Sciatic nerve (tissue), 2 donors: ENCODE measurements at regions not wholly inside any gene's neighbourhood (a gene's known extent, or its start where the extent isn't known, plus 50 kb on each side); places are given as distances from the start of the nearest gene placed in this dataset.
"Not testable (repeated sequence)": the region's sequence is repeated elsewhere in the genome, so short reads cannot be mapped to it uniquely, and the experiment has no call there.

ENCODE experiments used
- ATAC-seq: fragments of 200-7000 bp; cut with Tn5 transposase; one replicate; pipeline ENCODE4 v1.9.1; 2020; ENCODE audit warnings: mild to moderate bottlenecking, moderate library complexity
- DNase-seq: peaks from one replicate; pipeline ENCODE4 v3.0.0-alpha.2; 2020; ENCODE audit warnings: low spot score
- intact Hi-C: fragments of 100-400 bp; cut with DNase I; formaldehyde crosslinking; loops from one replicate; pipeline ENCODE4 v1.14.2; 2022
- donor health status: DM: no; HTN: no; CAD: no.
- donor health status: DM: no; HTN: no; CAD: no.

DNA sequence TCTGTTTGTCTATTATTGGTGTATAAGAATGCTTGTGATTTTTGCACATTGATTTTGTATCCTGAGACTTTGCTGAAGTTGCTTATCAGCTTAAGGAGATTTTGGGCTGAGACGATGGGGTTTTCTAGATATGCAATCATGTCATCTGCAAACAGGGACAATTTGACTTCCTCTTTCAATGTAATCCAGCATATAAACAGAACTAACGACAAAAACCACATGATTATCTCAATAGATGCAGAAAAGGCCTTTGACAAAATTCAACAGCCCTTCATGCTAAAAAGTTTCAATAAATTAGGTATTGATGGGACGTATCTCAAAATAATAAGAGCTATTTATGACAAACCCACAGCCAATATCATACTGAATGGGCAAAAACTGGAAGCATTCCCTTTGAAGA is 399.0 kb upstream of the MAN1A1 start:
- intact Hi-C loops, DNase-seq, ATAC-seq: not testable (repeated sequence)

DNA sequence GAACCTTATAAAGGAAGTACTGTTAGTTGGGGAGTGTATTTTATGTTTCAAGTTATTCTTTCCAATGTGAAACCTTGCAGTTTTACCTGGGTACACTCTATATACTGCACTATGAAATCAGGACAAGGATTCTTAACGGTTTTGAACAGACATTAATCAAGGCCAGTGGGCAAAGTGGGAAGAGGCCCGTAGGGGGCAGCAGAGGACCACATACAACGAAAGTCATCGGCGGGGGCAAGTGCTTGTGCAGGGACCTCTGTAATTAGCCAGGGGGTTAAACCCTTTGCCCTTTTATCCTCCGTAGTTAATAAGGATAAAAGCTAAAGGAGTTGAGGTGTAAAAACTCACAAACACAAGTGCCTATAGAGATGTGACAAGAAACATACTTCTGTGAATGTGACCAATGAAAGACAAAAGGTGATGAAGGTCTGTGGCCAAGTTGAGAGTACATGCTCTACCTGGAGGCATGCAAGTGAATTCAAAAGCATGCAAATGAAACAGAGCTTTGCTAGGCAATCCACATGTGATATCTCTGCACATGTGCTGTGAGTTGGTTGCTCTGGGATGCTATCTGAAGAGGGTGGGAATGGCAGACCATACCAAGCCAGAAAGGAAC is 392.7 kb upstream of the MAN1A1 start:
- peak; percentile 81 for DNase-seq
- intact Hi-C loops, result no loop called here
- ATAC-seq, result peak; percentile 65

DNA sequence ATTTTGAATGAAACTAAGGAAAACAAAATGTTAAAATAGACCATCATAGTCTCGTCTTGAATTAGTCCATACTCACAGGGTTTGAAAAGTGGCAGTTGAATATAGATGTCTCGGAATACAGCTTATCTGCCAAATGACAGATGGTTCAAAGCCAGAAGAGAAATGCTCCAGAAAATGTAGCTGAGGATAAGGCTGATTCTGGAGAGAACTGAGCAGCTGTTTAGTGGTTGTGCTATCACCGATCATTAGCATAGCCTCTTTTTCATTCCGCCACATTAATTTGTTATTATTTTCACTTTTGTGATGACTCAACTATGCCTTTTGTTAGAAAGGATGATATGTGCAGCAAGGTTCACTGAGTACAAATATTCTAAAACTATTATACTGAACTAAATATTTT is 390.2 kb upstream of the MAN1A1 start:
- DNase-seq (no peak), ATAC-seq (no peak)
- intact Hi-C loops, result no loop called here

DNA sequence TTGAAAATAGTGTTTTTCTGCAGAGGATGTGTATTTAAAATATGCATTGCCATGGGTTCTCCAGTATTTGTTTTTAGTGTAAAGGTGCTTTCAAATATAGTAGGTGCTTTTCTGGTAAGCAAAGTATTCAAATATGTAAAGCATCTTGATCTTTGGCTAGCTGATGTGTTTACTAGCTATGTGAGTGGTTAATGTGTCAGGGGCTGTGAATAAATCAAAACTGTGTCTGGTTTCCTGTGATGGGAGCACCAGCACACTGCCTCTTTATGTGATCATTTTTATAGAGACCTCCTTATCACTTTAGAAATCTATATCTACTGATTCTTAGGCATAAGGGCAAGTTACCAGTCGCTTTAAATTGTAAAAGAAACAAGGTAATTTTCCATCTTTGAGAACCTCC is 388.9 kb upstream of the MAN1A1 start:
- no peak for DNase-seq
- intact Hi-C loops, result no loop called here

DNA sequence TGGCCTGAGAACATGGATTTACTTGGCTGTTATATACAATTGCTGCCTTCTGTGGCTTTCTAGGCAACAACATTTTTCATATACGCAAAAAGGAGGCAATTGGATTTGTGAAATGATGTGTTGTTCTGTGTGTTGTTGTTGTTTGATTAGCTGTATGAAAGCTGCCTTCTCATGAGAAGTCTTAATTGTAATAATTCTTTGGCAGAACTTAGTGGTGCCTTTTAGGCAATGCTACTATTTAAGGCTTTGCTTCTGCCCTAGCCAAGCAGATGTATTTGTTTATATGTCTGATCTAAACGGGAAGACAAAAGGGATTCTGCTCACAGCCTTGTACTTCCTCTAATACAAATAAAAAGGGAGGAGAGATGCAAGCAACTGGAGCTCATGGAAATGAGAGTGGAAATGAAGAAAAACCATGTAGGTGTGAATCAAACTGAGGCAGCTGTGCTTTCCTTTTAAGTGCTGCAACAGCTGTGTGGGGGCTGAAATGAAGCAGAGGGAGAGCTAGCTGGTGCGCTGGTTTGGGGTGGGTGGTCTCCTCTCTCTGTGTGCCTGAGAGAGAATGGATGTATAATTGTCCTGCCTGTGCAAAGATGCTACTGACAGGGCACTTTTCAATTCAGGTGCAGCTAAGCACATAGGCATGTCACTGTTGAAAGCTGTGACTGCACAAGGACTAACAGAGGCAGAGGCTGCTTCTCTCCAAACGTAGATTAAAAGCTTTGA is 386.9 kb upstream of the MAN1A1 start:
- no peak for DNase-seq
- ATAC-seq, result no peak
- intact Hi-C loops, result no loop called here

More for the DNA sequence above, 388.9 kb upstream of the MAN1A1 start:
- ATAC-seq, result no peak

DNA sequence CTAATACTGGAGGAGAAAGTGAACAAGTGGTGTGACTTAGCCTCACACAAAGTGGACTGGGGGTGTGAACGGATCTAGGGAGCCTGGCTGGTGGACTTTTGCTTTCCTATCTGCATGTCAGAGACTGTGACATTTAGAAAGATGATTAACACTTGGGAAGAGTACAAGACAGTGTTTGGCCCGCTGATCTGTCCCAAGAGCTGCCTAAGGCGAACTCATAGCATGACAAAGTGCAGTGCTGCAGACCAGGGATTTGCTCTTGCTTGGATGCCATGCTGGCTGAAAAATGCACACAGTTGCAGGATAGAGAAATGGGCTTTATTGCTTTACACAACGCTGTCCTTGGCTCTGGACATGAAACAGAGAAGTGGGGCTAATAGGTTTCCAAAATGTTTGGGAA is 386.0 kb upstream of the MAN1A1 start:
- intact Hi-C loops, result no loop called here
- DNase-seq (no peak), ATAC-seq (no peak)

DNA sequence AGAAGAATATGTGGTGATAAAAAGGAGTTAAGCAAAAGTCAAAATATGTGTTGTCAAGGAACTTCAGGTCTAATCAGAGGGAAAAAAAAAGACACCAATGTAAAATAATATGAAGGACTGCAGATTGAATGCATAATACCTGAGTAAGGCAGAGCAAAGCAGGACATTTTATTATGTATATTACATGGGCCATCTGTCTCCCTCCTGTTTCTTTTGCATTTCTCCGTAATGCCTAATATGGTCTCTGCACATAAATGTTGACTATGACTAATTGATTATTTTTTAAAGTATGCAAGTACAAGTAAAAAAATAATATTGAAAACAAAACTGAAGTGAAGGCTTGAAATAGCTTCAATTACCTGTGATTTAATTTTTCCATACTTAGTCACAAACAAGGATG is 384.7 kb upstream of the MAN1A1 start:
- ATAC-seq, result no peak
- intact Hi-C loops, result no loop called here

DNA sequence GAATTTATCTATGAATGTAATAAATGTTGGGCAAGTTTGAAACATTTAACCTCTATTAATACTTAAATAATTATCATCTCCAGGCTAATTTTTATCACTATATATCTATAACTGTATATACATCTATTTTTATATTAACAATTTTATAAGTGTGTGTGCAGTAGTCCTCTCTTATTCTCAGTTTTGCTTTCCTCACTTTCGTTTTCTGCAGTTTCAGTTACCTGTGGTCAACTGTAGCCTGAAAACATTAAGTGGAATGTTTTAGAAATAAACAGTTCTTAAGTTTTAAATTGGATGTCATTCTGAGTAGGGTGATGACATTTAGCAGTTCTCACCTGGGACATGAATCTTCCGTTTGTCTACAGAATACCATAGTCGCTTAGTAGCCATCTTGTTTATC is 379.4 kb upstream of the MAN1A1 start:
- ATAC-seq (no peak), DNase-seq (no peak)
- intact Hi-C loops, result no loop called here

More for the DNA sequence above, 384.7 kb upstream of the MAN1A1 start:
- no peak for DNase-seq

DNA sequence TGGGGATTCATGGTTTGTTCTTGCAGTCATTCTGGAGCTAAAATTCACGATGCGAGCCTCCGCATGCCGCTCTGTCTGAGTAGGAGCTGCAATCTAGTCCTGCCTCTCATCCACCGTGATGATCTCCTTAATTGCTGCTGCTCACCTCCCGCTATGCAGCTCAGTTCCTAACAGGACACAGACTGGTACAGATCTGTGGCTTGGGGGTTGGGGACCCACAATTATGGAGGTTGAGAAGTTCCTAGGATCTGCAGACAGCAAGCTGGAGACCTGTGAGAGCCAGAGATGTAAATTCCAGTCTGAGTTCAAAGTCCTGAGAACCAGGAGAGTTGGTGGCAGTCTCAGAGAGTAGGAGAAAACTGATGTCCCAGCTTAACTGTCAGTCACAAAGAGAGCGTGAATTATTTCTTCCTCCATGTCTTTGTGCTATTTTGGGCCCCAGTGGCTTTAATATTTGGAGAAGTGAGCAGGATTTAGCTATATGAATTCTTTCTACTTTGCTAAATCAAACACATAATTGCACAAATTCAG is 378.7 kb upstream of the MAN1A1 start:
- no peak for DNase-seq
- ATAC-seq, result no peak
- intact Hi-C loops, result no loop called here

DNA sequence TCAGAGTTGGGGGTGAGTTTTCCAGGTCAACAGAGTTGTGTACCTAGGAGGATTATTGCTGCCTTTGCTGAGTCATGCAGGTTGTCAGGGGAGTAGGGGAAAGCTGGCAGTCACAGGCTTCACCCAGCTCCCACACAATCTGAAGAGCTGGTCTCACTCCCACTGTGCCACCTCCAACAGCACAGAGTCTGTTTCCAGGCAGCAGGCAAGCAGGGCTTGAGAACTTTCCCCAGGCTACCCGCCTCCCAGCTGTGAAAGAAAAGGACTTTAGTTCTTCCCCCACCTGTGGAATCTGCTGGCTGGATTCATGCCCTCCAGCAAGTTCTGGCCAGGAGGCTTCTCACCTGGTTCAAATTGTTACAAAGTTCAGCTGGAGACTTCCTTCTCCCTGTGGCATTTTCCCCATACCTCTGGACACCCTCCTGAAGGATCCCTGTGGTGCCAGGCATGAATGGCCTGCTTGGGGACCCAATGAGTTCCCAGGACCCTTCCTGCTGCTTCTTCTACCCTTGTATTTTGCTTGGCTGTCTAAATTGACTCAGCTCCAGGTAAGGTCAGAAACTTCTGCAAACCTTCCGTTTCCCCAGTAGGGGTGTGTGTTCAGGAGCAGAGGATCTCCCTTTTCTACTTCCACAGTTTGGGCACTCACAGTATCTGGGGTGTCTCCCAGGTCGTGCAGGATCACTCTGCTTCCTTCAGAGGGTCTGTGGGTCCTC is 378.1 kb upstream of the MAN1A1 start:
- DNase-seq, result no peak
- intact Hi-C loops, result no loop called here
- no peak for ATAC-seq

DNA sequence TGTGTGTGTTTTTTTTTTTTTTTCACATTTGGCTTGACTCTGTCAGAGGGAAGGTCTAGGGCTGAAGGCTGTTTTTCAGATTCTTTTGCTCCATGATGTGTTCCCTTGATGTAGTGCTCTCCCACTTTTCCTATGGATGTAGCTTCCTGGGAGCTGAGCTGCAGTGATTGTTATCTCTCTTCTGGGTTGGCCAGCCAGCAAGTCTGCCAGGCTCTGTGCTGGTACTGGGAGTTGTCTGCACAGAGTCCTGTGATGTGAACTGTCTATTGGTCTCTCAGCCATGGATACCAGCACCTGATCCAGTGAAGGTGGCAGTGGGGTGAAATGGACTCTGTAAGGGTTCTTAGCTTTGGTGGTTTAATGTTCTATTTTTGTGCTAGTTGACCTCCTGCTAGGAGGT is 377.4 kb upstream of the MAN1A1 start:
- intact Hi-C loops, DNase-seq, ATAC-seq: not testable (repeated sequence)

DNA sequence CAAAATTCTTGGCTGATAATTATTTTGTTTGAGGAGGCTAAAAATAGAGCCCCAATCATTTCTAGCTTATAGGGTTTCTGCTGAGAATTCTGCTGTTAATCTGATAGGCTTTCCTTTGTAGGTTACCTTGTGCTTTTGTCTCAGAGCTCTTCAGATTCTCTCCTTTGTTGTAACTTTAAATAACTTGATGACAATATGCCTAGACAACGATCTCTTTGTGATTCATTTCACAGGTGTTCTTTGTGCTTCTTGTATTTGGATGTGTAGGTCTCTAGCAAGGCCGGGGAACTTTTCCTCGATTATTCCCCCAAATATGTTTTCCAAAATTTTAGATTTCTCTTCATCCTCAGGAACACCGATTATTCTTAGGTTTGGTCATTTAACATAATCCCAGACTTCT is 376.5 kb upstream of the MAN1A1 start:
- no peak for ATAC-seq
- intact Hi-C loops, result no loop called here

DNA sequence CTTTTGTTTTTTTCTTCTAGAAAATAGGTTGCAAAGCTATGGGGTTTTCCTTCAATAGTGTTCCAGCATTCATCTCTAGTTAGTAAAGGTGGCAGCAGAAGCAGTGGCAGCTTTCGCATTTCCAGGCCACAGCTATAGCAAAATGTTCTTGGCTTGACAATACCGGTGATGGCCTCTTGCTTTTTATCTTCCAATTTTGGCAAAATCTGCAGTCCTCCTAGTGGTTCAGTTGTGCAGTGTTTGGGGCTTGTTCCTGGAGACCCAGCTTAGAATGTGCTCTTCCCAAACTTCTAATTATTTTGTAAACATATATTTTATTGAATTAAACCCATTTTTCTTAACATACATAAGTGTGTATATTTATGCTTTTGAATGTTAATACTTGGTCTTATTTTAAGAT is 370.6 kb upstream of the MAN1A1 start:
- ATAC-seq (no peak), DNase-seq (no peak)
- intact Hi-C loops, result no loop called here

More for the DNA sequence above, 376.5 kb upstream of the MAN1A1 start:
- DNase-seq, result no peak

DNA sequence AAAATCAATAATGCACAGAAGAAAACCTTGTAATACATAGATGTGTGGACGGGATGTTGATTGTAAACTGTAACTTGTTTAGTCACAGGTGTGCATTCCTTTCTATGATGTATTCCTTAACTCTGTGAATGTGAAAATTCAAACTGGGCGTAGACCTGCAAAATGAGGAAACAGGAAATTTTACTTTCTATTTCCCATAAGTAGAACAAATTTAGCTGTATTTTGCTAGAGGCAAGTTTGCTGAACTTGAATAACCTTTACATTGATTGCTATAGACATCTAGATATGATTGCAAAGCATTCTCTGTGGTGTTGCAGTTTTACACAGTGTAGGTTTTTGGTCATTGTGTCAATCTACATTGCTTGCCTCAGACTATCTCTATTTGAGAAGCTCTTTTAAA is 368.4 kb upstream of the MAN1A1 start:
- intact Hi-C loops, result no loop called here
- ATAC-seq (no peak), DNase-seq (no peak)

DNA sequence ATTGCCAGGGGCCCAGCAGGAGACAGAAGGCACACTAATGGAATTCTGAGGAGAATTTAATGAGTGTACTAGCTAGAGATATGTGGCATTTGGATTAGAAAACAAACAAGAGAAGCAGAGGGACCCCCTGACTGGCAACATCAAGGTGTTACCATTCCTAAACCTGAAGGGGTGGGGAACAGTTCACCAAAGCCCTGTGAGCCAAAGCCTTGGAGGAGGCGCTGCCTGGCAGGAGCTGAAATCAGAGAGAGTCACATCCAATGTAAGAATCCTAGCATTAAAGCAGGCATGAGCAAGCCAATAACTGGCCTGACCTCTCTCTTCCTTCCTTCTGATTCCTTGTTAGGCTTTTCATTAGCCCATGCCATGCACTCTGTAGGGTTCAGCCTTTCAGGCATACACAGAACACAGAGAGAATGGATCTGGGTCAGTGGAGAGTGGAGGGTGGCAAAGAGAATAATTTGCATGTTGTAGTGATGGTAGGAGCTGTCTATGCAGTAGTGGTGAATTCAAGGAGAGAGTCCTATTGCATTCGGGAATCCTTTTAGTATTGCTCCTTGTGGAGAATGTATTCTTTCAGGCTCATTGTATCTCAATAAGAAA is 367.2 kb upstream of the MAN1A1 start:
- no peak for ATAC-seq

DNA sequence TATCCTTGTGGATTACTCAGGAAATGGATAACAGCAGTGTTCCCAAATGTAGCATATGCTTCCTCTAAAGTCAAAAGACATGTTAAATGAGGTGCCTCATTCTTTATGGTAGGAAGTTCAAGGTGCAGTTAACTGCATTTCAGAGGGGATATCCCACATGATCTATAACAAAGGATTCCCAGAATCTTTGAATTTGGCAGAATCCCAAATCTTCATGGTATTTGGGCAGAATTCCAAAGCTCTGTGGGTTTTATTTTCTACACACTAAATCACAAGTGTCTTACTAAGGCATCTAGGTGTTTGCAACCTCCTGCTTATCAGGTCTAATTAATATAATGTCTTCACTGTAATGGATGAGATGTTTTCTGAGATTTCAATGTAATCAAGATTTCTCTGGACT is 364.3 kb upstream of the MAN1A1 start:
- ATAC-seq (no peak), DNase-seq (no peak)
- intact Hi-C loops, result no loop called here

More for the DNA sequence above, 367.2 kb upstream of the MAN1A1 start:
- no peak for DNase-seq
- intact Hi-C loops, result no loop called here

DNA sequence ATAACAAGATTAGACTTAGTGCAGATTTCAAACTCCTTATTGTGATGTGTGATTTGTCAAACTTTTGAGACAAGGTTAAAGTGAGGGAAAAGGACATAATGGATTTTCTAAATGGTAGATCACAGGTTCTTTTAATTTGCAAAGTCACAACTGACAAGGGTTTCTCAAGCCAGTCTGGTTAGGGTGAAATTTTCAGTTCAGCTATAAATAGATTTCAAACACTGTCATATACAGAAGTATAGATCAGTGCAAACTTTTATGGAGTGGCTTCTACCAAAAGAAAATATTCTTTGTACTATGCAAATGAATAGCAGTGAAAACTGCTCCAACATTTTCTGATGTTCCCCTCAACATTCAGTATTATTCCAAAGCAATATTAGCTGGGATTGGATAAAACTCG is 337.1 kb upstream of the MAN1A1 start:
- DNase-seq, result no peak
- no peak for ATAC-seq
- intact Hi-C loops, result no loop called here

DNA sequence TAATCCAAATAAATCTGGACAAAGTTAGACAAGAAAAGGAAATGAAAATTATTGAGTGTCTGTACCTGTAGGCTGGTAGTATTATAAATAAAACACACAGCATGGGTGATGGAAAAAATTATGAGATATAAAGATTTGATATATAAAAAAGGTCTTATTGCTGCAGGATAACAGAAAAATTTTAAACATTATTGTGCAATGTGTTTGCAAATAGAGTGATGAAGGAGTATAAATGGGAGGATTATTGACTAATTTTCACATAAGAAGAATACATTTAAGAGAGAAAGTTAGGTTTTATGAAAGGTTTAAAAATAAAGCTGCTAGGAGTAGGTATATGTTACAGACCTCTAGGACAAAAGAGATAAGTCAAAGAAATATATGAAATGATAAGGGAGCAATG is 336.7 kb upstream of the MAN1A1 start:
- no peak for DNase-seq
- intact Hi-C loops, result no loop called here
- ATAC-seq, result no peak

DNA sequence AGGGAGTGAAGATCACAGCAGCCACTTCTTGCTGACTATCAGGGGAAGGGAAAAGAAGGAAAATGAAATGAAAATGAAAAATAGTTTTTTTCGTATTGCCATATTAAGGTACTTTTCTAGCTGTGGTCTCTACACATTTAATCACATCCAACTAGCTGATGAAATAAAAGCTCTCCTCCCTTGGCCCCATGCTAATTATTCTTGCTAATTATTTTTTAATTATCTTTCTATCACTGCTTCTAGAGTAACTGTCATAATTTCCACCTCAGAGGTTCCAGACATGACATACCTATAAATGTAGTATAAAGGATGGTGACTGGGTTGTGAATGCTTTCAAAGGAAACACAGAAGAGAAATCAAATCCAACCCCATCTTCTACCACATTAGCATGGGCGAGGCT is 334.1 kb upstream of the MAN1A1 start:
- DNase-seq (no peak), ATAC-seq (no peak)
- intact Hi-C loops, result no loop called here

DNA sequence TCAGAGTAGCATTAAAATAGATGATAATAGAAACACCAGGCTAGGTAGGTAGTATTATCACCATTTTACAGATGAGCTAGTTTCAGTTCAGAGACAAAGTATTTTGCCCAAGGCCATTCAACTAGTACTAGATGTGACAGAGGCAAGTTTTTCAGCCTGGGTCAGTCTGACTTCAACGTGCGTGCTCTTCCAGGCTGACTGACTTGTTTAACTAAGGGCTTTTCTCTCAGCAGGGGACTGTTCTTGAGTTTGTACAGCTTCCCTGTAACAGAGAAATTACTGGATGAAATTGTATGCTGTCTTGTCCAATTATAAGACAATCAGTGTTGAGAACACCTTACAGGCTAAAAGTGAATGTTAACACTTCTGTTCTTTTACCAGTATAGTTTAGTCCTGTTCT is 333.5 kb upstream of the MAN1A1 start:
- intact Hi-C loops, result no loop called here
- DNase-seq (no peak), ATAC-seq (no peak)
